ENCODE measurements at regions not wholly inside any gene's neighbourhood (a gene's known extent, or its start where the extent isn't known, plus 50 kb on each side); places are given as distances from the start of the nearest gene placed in this dataset.

DNA sequence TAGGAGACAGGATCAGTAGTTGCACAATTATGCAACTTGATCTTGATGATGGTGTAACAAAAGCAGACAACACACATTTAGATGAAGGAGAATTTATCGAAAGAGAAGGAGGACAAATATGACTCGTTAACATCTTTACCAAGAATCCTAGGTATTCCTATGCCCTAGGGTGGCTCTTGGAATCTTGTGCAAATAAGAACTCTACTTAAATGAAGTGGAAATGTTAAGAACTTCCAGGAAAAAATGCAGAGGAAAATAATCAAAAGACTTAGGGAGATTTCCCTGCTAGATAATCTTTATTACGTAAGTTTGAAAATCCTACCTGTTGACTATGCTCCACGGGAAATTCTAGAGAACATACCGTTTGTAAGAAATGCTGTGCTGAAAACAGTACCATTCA, 485.4 kb downstream of the POM121L12 start:
- DNase-seq (ENCODE audit: low read depth): no peak

DNA sequence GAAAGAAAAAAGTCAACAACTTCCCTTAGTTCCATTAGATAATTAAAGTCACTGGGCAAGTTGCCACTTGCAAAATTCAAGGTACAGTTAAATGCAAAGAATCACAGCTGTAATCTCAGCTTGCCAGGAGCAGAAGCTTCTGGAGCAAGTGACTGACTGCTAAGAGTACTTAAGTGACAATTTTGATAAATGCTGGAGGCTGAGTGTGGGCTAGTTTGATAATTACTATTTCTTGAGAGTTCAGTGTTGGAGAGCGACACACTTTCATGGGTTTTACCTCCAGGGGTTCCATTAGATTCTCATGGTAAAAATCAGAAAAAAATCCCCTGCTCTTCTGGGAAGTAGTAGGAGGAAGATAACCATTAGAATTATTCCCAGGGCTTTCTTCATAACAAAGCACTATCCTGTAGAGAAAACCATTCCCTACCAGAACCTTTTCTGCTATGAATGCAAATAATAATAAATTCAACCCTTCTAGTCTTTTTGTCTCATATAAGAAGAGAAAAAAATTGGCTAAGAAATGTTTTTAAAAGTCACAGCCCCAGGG, 486.3 kb downstream of the POM121L12 start:
- no peak for DNase-seq (ENCODE audit: low read depth)

DNA sequence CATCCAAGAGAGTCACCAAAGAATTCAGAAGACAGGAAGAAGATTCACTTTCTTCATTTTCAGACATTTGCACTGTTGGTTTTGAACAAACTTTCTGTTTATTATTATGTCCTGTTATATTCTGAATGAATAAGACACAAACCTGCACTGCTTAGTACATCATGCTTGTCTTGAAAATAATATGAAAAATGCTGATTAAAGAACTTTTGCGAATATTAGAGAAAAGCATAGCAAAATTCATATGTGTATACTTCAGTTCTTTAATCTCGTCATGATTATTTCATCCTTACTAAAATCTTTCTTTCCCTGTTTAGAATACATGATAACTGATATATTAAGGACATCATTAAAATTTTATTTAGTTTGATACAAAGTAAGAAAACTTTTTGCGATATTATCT, 504.1 kb downstream of the POM121L12 start:
- DNase-seq (ENCODE audit: low read depth): no peak

DNA sequence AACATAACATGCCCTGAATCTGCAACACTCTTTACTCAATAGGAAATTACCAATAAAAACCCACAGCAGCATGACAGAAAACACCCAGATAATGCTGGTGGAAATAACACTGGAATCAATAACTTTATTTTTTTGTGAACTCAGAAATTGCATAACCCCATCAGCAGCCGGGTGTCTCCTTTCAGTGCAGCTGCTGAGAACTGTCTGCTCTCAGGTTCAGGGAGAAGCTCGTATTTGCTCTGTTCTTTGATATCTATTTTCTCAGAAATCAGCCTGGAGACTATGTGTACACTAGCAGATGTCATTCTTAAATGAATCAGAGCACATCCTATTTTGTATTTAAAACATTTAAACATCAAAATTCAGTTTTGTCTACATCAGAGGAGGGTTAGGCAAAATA, 506.0 kb downstream of the POM121L12 start:
- DNase-seq (ENCODE audit: low read depth): no peak

DNA sequence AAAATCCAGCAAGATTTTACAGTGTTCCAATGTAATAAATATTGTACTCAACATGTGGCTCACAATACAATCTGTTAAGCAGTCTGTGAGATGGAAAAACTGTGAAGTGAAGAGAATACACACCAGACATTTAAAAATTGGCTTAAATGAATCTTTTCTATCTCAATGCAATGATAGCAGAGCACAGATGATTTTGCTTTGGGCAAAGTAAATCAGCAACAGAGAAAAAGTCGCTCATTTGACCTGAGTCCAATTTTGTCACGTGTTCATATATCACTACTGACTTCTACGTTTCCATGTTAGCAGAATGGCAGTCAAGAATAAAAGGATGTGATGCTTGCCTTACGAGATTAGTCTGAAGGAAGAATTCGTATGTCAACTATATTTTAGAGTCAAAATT, 506.7 kb downstream of the POM121L12 start:
- DNase-seq (ENCODE audit: low read depth): no peak
